PC-3 (cell line): ENCODE measurements at regions not wholly inside any gene's neighbourhood (a gene's known extent, or its start where the extent isn't known, plus 50 kb on each side); places are given as distances from the start of the nearest gene placed in this dataset.

ENCODE experiments used
- ATAC-seq: fragments of 200-7000 bp; cut with Tn5 transposase; 2 replicates; pipeline ENCODE4 v1.9.1; 2020; ENCODE audit warnings: mild to moderate bottlenecking, moderate library complexity
- BruUV-seq: library from RNA; stranded (reverse); fragments of 400-500 nt; replicated peaks from 2 replicates; lab custom pipeline; 2021; lab: Mats Ljungman, UMichigan
- CTCF ChIA-PET: fragments of 300-600 bp; sonication (Branson Sonifier 250); formaldehyde crosslinking; loops from one replicate; lab custom pipeline; 2022; ENCODE audit warnings: antibody characterized with exemption; lab: Charles Lee
- POLR2A ChIA-PET: fragments of 300-600 bp; sonication (Branson Sonifier 250); formaldehyde crosslinking; loops from one replicate; lab custom pipeline; 2022; ENCODE audit warnings: antibody characterized with exemption; ENCODE audit not compliant: unreplicated experiment; lab: Charles Lee
- DNase-seq: peaks from one replicate; pipeline ENCODE4 v3.0.0-alpha.2; 2015
- H2AFZ ChIP-seq: fragments of 300-600 bp; sonication (generic); 2 replicates; pipeline ENCODE4 v1.6.0; 2016; ENCODE audit warnings: antibody characterized with exemption, low read length
- H3F3A ChIP-seq: fragments of 300-600 bp; sonication (generic); one replicate; pipeline ENCODE4 v1.6.0; 2017; ENCODE audit warnings: antibody characterized with exemption, low read length, control low read depth, mild to moderate bottlenecking; ENCODE audit not compliant: unreplicated experiment
- H3K27ac ChIP-seq: fragments of 300-600 bp; sonication (generic); 2 replicates; pipeline ENCODE4 v1.5.1; 2016; ENCODE audit warnings: mild to moderate bottlenecking, low read length
- H3K27me3 ChIP-seq: fragments of 300-600 bp; sonication (generic); 2 replicates; pipeline ENCODE4 v1.6.1; 2016; ENCODE audit warnings: low read length, mixed read lengths
- H3K36me3 ChIP-seq: fragments of 300-600 bp; sonication (generic); 2 replicates; pipeline ENCODE4 v1.6.1; 2016; ENCODE audit warnings: low read depth, mixed run types, low read length, mixed read lengths
- H3K4me1 ChIP-seq: fragments of 300-600 bp; sonication (generic); 2 replicates; pipeline ENCODE4 v1.5.1; 2016; ENCODE audit warnings: low read length; ENCODE audit not compliant: insufficient read depth
- H3K4me2 ChIP-seq: fragments of 300-600 bp; sonication (generic); 2 replicates; pipeline ENCODE4 v1.6.0; 2016; ENCODE audit warnings: low read length
- H3K4me3 ChIP-seq: fragments of 300-600 bp; sonication (generic); 2 replicates; pipeline ENCODE4 v1.5.1; 2016; ENCODE audit warnings: mild to moderate bottlenecking, low read length, mixed read lengths
- H3K79me2 ChIP-seq: fragments of 300-600 bp; sonication (generic); 2 replicates; pipeline ENCODE4 v1.6.1; 2017; ENCODE audit warnings: low read length, mixed read lengths
- H3K9ac ChIP-seq: fragments of 300-600 bp; sonication (generic); 2 replicates; pipeline ENCODE4 v1.6.0; 2016; ENCODE audit warnings: mild to moderate bottlenecking, low read length
- H3K9me2 ChIP-seq: fragments of 300-600 bp; sonication (generic); replicated peaks from 2 replicates; pipeline ENCODE4 v1.6.1; 2016; ENCODE audit warnings: mixed run types, low read length, mixed read lengths
- H3K9me3 ChIP-seq: fragments of 300-600 bp; sonication (generic); 2 replicates; pipeline ENCODE4 v1.6.1; 2016; ENCODE audit warnings: low read length, mixed read lengths
- H4K20me1 ChIP-seq: fragments of 300-600 bp; sonication (generic); 2 replicates; pipeline ENCODE4 v1.6.1; 2016; ENCODE audit warnings: low read length, mixed read lengths
- EZH2 ChIP-seq: fragments of 300-600 bp; sonication (generic); IDR thresholded peaks from one replicate; pipeline ENCODE4 v1.6.1; 2017; ENCODE audit warnings: antibody characterized with exemption, mild to moderate bottlenecking, low read length; ENCODE audit not compliant: unreplicated experiment
- EZH2phosphoT487 ChIP-seq: fragments of 300-600 bp; sonication (generic); IDR thresholded peaks from 2 replicates; pipeline ENCODE4 v1.6.1; 2018; ENCODE audit warnings: mild to moderate bottlenecking, antibody characterized with exemption, low read length, borderline replicate concordance
- intact Hi-C: fragments of 100-400 bp; cut with micrococcal nuclease; formaldehyde crosslinking; loops from 2 replicates; pipeline ENCODE4 v1.9.0; 2023
- TF ChIP-seq, protein P1 (sequence below): fragments of 300-600 bp; sonication (generic); conservative IDR thresholded peaks from 2 replicates; pipeline ENCODE4 v1.5.1; 2017; ENCODE audit warnings: antibody characterized with exemption, low read depth, mild to moderate bottlenecking, low read length

DNA sequence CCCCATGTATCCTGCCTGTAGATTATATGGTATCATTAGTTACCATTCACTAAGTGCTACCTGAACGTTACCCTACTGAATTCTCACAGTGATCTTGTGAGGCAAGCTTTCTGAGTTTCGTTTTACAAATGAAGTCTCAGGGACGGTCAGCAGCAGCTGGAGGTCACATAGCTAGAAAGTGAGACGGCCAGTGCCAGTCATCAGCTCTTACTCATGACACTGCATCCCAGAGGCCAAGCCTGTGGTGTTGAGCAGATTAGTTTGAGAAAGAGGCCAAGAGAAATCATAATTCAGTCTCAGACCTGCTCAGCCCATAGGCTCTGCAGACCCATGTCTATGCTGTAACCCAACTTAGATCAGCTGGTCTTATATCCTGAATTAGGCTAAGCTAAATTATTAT lies 95.7 kb upstream of the EGFLAM start:
- POLR2A ChIA-PET = no interaction called here
- Histone ChIP-seq H3F3A (no peaks in the 10 kb centered on the region), H3K27me3 (peaks cover 74% of the 10 kb centered on the region), H3K79me2 (no peaks in the 10 kb centered on the region), H2AFZ (no peak overlapping the region), H3K4me3 (no peak overlapping the region), H3K9ac (no peak overlapping the region), H3K27ac (no peak overlapping the region), H4K20me1 (no peaks in the 10 kb centered on the region), H3K4me2 (no peak overlapping the region), H3K9me2 (no peaks in the 10 kb centered on the region), H3K36me3 (no peaks in the 10 kb centered on the region), H3K9me3 (no peaks in the 10 kb centered on the region), H3K4me1 (no peaks in the 10 kb centered on the region)
- no peak for ATAC-seq
- TF ChIP-seq EZH2 = no peak
- TF ChIP-seq, protein P1, sequence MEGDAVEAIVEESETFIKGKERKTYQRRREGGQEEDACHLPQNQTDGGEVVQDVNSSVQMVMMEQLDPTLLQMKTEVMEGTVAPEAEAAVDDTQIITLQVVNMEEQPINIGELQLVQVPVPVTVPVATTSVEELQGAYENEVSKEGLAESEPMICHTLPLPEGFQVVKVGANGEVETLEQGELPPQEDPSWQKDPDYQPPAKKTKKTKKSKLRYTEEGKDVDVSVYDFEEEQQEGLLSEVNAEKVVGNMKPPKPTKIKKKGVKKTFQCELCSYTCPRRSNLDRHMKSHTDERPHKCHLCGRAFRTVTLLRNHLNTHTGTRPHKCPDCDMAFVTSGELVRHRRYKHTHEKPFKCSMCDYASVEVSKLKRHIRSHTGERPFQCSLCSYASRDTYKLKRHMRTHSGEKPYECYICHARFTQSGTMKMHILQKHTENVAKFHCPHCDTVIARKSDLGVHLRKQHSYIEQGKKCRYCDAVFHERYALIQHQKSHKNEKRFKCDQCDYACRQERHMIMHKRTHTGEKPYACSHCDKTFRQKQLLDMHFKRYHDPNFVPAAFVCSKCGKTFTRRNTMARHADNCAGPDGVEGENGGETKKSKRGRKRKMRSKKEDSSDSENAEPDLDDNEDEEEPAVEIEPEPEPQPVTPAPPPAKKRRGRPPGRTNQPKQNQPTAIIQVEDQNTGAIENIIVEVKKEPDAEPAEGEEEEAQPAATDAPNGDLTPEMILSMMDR = no peak
- TF ChIP-seq EZH2phosphoT487 = no peak
- intact Hi-C loops = no loop called here
- CTCF ChIA-PET = no interaction called here
- BruUV-seq = no TSS peak
- peak; percentile 4 for DNase-seq

DNA sequence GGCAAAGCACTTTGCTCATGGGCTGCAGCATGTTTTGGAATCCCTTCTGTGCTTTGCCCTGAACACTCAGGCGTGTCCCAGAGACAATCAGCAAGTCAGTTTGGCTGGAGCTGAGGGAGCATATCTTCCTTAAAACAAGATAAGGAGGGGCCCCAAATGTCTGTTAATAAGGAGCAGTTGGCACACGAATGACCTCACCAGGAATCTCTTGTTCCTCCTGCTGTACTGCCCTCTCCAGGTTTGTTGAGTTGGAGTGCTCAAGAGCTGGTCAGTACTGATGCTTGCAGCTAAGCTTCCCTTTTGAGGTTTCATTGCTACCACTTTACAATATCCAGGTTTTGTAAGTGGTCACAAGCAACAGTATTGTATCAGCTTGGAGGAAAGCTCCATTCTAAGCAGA lies 101.3 kb upstream of the EGFLAM start:
- BruUV-seq = no TSS peak
- DNase-seq (no peak), ATAC-seq (no peak)
- intact Hi-C loops = no loop called here
- H3K27me3 ChIP-seq = peaks cover 74% of the 10 kb centered on the region
- H3K4me3 ChIP-seq = no peak overlapping the region
- H3K9me2 ChIP-seq = no peaks in the 10 kb centered on the region
- POLR2A ChIA-PET = no interaction called here
- CTCF ChIA-PET = no interaction called here
- no peak overlapping the region for H3K9ac ChIP-seq
- no peaks in the 10 kb centered on the region for H3K9me3 ChIP-seq
- H3K27ac ChIP-seq = no peak overlapping the region
- H3K79me2 ChIP-seq = no peaks in the 10 kb centered on the region
- TF ChIP-seq EZH2 = no peak
- TF ChIP-seq, protein P1 = 0 out of 2 replicates have a peak, but pooled peaks have one; percentile 13
- no peak for TF ChIP-seq EZH2phosphoT487
- no peak overlapping the region for H3K4me2 ChIP-seq
- no peaks in the 10 kb centered on the region for H3K4me1 ChIP-seq
- H3K36me3 ChIP-seq = no peaks in the 10 kb centered on the region
- no peaks in the 10 kb centered on the region for H4K20me1 ChIP-seq
- H2AFZ ChIP-seq = no peak overlapping the region
- H3F3A ChIP-seq = no peaks in the 10 kb centered on the region

DNA sequence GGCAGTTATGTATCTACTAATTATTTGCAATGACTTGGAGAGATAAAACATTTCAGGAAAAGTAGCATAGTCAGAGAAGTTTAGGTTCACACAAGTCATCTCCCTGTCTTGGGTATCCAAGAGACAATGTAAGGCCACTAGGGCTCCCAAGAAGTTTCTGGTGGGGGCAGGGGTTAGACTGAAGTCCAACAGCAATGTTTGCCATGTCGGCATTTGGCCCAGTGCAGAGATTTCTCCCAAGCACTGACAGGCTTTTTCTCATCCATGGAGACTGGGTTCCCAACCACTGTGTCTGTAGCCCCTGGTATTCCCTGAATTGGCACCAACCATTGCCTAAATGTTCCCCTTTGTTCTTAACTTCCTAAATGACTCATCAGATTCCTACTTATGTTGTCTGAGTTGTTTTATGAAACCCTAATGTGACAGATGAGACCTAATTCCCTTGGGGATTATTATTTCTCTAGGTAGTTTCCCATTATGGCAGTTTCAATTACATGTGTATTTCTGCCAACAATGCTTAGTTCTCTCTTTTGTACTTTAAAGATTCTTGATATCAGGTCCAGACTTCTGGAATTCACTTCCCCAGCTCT lies 103.6 kb upstream of the EGFLAM start:
- no peaks in the 10 kb centered on the region for H3K9me2 ChIP-seq
- ATAC-seq = no peak
- H3K79me2 ChIP-seq = no peaks in the 10 kb centered on the region
- ChIA-PET CTCF (no interaction called here), POLR2A (no interaction called here)
- no peak overlapping the region for H3K27ac ChIP-seq
- DNase-seq = no peak
- H3K4me1 ChIP-seq = no peaks in the 10 kb centered on the region
- no peak overlapping the region for H3K4me3 ChIP-seq
- BruUV-seq = no TSS peak
- H3F3A ChIP-seq = no peaks in the 10 kb centered on the region
- H3K27me3 ChIP-seq = peaks cover 78% of the 10 kb centered on the region
- H3K9me3 ChIP-seq = no peaks in the 10 kb centered on the region
- TF ChIP-seq EZH2phosphoT487 (no peak), EZH2 (no peak)
- TF ChIP-seq, protein P1 = no peak
- H3K4me2 ChIP-seq = no peak overlapping the region
- intact Hi-C loops = no loop called here
- H2AFZ ChIP-seq = no peak overlapping the region
- H3K9ac ChIP-seq = no peak overlapping the region
- H4K20me1 ChIP-seq = no peaks in the 10 kb centered on the region
- H3K36me3 ChIP-seq = no peaks in the 10 kb centered on the region
